RWPE1 (cell line): ENCODE measurements at regions not wholly inside any gene's neighbourhood (a gene's known extent, or its start where the extent isn't known, plus 50 kb on each side); places are given as distances from the start of the nearest gene placed in this dataset.

Source experiments
- CTCF ChIA-PET: fragments of 350-600 bp; sonication (Branson Sonifier 250); formaldehyde crosslinking; extraction: SDS; loops from one replicate; lab custom pipeline; 2021; lab: Yijun Ruan, JAX
- POLR2A ChIA-PET: fragments of 400-600 bp; formaldehyde crosslinking; extraction: SDS; loops from one replicate; lab custom pipeline; 2020; ENCODE audit warnings: antibody characterized with exemption; ENCODE audit not compliant: low non-redundant PET; lab: Yijun Ruan, JAX
- DNase-seq: peaks from one replicate; pipeline ENCODE4 v3.0.0; 2012; ENCODE audit warnings: low spot score
- H3K27ac ChIP-seq: fragments of 450-650 bp; 2 replicates; pipeline ENCODE4 v1.5.1; 2017
- CTCF ChIP-seq: fragments of 450-650 bp; conservative IDR thresholded peaks from 2 replicates; pipeline ENCODE4 v1.5.1; 2017; ENCODE audit warnings: low read depth, mild to moderate bottlenecking

GRCh38 chr18:56043641-56044061, 455.7 kb upstream of the TCF4 start:
- no peak for TF ChIP-seq CTCF
- H3K27ac ChIP-seq, result no peak overlapping the region
- no peak for DNase-seq
- POLR2A ChIA-PET, result no interaction called here
- CTCF ChIA-PET, result no interaction called here

DNA sequence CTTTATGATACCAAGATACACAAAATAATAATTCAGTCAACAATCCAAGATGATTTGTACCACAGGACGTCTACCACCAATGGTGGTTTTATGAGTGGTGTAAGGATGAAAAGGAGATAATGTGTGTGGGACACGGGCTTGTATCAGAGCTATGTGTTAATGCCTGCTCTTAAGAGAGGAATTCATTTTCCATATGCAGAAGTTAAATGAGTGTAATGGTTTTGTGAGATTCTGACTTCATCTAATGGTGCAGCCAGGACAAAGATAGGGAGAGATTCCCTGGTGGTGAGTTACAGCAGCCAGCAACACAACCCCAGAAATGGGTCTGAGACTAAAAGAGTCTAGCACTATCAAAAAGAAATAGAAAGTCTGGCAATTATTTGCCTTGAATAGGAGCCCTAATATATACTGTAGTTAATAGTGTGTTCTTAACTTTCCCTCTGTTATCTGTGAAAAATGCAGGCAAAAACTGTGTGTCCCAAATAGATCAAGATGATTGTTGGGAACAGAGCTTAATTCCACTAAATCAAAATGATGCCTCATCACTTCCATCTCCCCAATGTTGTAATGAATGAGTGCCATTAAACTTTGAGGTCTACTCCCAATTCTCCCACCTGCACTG, 455.0 kb upstream of the TCF4 start:
- ChIA-PET POLR2A (no interaction called here), CTCF (no interaction called here)
- DNase-seq, result no peak
- no peak for TF ChIP-seq CTCF
- no peak overlapping the region for H3K27ac ChIP-seq

GRCh38 chr18:56038171-56039030, 450.4 kb upstream of the TCF4 start:
- no peak for TF ChIP-seq CTCF
- CTCF ChIA-PET, result interaction anchor here (0.6 kb wide), 1 partner anchor 623 kb away, joined by 3 read pairs; no protein-coding TSS in a partner anchor
- H3K27ac ChIP-seq, result no peak overlapping the region
- DNase-seq, result no peak
- POLR2A ChIA-PET, result no interaction called here

DNA sequence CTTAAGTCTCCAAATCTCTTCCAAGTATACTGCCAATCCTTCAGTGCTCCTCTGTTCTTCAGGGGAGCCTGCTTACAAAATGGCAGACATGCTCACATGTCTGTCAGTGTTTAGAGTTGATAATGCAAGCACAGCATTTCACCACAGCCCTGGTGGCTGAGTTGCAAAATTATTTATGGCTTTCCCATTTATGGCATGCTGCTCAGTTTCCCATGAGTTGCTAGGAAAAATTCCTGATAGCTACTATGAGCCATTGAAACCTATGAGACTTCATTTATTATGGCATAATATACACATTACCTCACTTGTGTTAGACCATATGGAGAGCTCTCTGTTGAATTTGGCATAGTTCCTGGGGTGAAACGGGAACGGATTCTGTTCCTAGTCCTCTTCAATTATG, 448.7 kb upstream of the TCF4 start:
- CTCF ChIA-PET, result no interaction called here
- TF ChIP-seq CTCF, result no peak
- H3K27ac ChIP-seq, result no peak overlapping the region
- POLR2A ChIA-PET, result no interaction called here
- DNase-seq, result no peak

DNA sequence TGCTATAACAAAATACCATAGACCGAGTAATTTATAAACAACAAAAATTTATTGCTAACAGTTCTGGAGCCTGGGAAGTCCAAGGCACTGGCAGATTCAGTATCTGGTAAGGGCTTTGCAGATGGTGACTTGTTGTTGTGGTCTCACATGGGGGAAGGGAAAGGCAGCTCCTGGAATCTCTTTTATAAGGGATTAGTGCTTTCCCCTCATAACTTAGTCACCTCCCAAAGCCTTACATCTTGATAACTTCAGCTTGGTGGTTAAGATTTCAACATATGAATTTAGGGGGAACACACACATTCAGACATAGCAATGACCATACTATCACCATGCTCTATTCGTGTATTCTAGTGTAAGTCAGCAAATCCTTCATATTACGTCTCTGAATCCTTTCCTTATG, 447.6 kb upstream of the TCF4 start:
- DNase-seq, result no peak
- H3K27ac ChIP-seq, result no peak overlapping the region
- ChIA-PET POLR2A (no interaction called here), CTCF (no interaction called here)
- TF ChIP-seq CTCF, result no peak

DNA sequence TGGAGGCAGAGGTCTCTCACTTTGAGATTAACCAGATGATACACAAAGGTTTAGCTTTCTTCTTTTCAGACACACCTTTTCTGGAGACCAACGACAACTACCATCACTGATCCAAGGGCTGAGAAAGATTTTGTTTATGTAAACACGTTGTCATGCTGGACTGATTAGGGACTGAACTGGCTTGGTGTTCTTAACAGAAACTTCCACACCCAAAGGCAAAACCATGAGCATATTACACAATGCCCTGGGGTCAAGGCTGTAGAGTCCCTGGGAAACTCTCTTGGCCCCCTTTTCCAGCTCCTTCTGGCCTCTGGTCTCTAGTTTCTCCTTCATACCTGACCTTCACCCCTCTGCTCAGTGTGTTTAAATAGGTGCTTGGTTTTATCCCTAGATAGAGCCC, 447.0 kb upstream of the TCF4 start:
- ChIA-PET CTCF (no interaction called here), POLR2A (no interaction called here)
- H3K27ac ChIP-seq, result no peak overlapping the region
- no peak for TF ChIP-seq CTCF
- DNase-seq, result no peak
